ENCODE measurements at regions not wholly inside any gene's neighbourhood (a gene's known extent, or its start where the extent isn't known, plus 50 kb on each side); places are given as distances from the start of the nearest gene placed in this dataset.

DNA sequence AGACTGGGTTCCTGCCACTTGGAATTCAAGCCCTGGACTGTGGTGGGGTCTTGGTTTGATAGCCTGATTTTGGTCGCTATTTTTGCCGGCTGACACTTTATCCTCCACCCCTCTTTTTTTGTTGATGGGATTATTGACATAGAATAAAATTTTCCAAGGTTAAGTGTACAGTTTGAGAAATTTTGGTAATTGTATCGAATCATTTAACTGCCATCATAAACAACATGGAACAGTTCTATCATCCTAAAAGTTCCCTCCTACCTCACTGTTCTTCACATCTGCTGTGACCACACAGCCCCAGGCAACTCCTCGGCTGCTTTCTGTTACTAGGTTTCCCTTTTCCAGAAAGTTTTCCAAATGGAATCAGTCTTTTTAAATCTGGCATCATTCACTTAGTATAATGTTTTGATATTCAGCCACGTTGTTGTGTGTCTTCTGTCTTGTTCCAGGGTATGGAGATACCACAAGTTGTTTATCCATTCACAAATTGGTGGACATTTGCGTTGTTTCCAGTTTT, 50.6 kb upstream of the STEAP1B start:
- TF ChIP-seq TAF1 (IDR thresholded peaks at IDR 0.05; ENCODE audit: borderline replicate concordance, low read depth, low read length) (no peak), POLR2A (IDR thresholded peaks at IDR 0.05; ENCODE audit: low read depth, low read length) (no peak)
